G401 (cell line): ENCODE measurements at regions not wholly inside any gene's neighbourhood (a gene's known extent, or its start where the extent isn't known, plus 50 kb on each side); places are given as distances from the start of the nearest gene placed in this dataset.

ENCODE experiments used
- DNase-seq: peaks from one replicate; pipeline ENCODE4 v3.0.0-alpha.2; 2015; ENCODE audit warnings: low spot score
- in situ Hi-C: cut with HindIII; loops from 2 replicates; pipeline ENCODE4 v1.10.0; 2016; ENCODE audit warnings: low sequenced_read_pairs, mixed read lengths

DNA sequence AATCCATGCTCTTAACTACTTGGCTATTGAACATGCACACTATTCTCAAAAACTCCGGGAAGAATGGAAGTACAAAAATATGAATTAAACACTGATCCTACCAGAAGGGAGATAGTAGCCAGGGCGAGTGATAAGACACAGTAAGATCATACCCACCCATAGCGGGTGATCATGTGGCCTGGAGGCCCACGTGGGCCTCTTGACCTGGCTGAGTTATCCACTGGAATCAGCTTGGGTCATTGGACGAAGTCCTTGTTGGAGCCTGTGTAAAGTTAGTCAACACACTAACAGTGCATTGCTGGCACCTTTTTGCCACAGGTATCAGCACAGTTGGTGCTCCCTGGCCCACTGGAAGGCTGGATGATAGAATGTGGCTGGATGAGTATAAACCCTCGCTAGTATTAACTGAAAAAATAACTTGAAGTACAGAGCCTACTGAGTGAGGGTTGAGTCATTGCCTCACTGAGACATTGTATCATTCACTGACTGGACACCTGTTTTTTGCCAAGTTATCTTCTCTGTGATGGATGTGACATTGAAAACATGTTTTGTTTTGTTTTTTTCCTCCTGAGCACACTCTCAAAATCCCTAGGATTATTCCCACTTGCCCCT, 149.2 kb upstream of the FUT8 start:
- DNase-seq: no peak
- in situ Hi-C loops: no loop called here

- no peak for DNase-seq
- in situ Hi-C loops: no loop called here
These were observed 144.7 kb upstream of the FUT8 start for GRCh38 chr14:65267856-65268255.

GRCh38 chr14:65268594-65268993, 143.9 kb upstream of the FUT8 start:
- no peak for DNase-seq
- in situ Hi-C loops: no loop called here

DNA sequence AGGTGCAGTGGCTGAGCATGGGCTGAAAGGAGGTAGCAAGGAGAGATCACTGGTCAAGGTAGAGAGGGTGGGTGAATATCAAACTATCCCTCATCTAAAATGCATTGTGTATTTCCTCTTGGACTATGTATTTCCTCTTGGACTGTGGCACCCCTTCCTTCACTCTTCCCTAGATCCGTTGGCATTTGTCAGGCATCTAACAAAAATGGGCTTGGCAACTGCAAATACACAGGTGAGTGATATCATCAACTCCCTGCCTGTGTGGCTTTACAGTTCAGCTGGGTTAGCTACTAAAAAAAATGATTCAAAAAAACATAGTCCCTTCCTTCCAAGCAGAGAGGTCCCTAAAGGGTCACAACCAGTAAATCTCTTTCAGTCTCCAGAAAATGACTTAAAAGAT, 142.8 kb upstream of the FUT8 start:
- DNase-seq: no peak
- in situ Hi-C loops: no loop called here

- in situ Hi-C loops: no loop called here
- DNase-seq: no peak
These were observed 135.5 kb upstream of the FUT8 start for GRCh38 chr14:65277027-65277426.

DNA sequence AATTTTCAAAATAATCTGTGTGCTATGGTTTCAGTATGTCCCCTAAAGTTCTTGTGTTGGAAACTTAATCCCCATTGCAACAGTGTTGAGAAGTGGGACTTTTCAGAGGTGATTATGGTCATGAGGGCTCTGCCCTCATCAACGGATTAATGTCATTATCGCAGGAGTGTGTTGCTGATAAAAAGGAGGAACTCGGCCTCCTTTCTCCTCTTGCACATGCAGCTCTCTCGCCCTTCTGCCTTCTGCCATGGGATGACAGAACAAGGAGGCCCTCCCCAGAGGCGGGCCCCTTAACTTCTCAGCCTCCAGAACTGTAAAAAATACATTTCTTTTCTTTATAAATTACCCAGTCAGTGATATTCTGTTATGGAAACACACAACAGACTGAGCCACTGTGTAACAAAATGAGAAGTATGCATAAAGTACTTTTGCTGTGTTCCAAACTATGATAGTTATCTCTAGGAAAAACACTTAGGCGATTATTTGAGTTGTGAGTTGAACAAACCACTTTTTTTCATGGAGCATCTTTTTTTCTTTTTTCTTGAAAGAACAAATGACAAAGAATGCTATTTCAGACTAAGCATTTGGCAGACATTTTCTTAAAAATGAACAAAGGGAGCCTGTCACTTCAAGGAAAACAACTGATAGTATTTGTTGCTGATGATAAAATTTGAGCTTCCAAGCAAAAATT, 134.8 kb upstream of the FUT8 start:
- in situ Hi-C loops: no loop called here
- DNase-seq: no peak

- DNase-seq: no peak
- in situ Hi-C loops: no loop called here
These were observed 133.9 kb upstream of the FUT8 start for GRCh38 chr14:65278589-65278988.

DNA sequence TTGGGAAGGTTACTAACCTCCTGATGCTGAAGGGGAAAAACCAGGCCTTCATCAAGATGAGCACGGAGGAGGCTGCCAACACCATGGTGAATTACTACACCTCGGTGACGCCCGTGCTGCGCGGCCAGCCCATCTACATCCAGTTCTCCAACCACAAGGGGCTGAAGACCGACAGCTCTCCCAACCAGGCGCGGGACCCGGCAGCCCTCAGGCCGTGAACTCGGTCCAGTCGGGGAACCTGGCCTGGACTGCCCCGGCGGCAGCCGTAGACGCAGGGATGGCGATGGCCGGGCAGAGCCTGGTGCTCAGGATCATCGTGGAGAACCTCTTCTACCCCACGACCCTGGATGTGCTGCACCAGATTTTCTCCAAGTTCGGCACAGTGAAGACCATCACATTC, 133.0 kb upstream of the FUT8 start:
- no peak for DNase-seq
- in situ Hi-C loops: no loop called here

DNA sequence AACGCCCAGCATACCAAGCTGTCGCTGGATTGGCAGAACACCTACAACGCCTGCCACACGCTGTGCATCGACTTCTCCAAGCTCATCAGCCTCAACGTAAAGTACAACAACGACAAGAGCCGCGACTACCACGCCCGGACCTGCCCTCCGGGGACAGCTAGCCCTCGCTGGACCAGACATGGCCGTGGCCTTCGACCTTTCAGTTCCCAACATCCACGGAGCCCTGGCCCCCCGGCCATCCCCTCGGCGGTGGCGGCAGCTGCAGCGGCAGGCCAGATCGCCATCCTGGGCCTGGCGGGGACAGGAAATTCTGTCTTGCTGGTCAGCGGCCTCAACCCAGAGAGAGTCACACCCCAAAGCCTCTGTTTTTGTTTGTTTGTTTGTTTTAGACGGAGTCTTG, 132.6 kb upstream of the FUT8 start:
- DNase-seq: no peak
- in situ Hi-C loops: no loop called here

DNA sequence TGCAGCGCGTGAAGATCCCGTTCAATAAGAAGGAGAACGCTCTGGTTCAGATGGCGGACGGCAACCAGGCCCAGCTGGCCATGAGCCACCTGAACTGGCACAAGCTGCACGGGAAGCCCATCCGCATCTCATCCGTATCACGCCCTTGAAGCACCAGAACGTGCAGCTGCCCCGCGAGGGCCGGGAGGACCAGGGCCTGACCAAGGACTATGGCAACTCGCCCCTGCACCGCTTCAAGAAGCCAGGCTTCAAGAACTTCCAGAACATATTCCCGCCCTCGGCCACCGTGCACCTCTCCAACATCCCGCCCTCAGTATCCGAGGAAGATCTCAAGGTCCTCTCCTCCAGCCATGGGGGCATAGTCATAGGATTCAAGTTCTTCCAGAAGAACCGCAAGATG, 131.9 kb upstream of the FUT8 start:
- DNase-seq: no peak
- in situ Hi-C loops: no loop called here

DNA sequence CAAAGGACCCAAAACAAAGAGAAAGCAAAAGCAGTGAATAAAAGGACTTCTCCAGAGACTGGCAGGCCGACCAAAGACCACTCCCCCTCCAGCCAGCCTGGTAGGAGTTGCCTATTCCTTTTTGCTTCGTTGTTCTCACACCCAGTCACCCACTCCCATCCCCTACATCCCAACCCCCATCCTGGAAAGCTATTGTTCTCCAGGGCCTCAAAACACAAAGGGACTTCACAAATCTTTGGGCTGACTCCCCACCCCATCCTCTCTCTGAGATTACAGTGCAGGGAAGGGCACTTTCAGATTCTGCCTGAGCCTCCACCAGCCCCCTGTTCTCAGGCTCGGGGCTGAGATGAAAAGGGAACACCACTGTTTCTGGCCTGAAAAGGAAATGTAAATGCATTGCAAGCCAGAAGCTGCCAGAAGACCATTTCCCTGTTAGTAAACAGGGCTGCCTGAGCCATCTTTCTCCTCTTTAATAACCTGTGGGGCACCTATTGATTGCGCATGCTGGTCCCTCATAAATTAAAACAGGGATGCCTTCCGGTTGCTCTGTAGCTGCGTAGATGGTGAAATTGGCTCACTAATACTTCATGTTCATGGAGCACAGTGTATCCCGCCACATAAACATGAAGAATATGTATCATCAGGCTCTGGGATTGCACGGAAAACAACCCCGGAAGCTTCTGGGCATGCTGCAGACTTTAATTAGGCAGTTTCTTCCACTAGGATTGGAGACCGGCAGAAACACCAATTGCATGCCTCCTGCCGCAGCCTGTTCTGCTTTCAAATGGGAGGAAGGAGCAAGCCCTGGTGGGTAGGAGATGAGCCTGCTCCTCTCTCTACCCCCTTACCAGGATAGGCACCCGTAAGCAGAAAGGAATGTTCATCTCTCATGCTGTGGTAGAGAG, 130.3 kb upstream of the FUT8 start:
- DNase-seq: peak; percentile 30
- in situ Hi-C loops: no loop called here

DNA sequence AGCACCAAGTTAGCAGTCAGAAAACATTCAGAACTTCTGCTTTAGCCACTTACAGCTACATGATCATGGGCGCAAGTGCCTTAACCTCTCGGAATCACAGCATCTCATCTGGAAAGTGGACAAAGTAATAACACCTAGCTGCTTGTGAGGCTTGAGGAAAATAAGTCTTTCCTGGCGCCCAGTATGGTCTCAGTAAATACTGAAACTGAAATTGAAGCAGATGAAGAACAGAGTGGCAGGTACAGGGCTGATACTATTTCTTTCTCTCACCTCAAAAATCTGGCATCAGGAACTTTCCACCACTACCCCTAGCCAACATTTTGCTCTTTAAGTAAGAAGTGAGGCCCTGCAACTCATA, 129.7 kb upstream of the FUT8 start:
- in situ Hi-C loops: no loop called here

DNA sequence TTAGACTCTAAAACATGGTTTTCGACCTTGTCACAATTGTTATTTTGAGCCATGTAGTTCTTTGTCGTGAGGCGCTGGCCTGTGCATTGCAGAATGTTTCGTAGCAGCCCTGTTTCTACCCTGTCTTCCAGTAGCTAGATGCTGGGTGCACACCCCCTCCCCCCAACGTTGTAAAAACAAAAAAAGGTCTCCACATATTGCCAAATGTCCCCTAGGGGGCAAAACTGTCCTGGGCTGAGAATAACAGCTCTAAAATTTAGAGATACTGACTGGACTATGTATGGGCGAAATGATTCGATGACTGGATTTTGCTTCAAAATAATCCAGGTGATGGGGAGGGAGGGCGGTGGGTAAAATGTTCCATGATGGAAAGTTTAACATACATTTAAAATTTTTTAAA, 126.1 kb upstream of the FUT8 start:
- DNase-seq: no peak
- in situ Hi-C loops: no loop called here

More for the DNA sequence above, 129.7 kb upstream of the FUT8 start:
- DNase-seq: no peak

DNA sequence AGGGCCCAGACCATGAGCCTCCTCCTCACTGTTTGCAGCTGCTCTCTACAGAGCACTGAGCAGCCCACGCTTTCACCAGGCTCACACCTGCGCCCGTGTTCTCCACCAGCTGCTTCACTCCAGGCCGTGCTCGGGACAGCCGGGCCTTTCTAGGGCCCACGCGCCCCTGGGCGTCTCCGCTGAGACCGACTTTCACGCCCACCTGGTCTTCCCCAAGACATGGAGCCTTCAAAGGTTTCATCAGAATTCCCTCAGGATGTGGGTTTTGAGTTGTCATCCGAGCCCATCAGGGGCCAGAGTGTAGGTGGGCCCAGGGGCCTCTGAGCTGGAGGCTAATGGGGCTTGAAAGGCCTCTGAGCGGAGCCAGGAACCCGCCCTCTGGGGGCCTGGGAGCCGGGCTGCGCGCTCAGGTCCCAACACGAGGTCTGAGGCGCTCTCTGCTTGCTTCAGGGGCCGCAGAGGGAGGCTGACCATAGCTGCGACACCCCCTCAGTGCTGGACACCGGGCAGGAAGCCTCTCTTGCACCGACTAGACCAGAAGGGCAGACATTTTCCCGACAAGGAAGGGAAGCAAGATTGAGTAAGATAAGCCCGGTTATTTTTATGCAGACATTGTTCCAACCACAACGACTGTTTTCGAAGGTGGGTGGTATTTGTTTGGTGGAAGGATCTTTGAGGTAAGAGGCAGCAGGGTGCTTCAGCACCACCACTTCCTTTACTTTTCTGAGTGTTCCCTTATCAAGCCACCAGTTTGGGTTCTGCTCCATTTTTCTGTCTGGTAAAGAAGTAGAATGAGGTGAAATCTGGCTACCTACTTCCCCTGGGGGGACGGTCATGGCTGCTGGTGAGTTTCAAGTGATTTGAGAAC, 125.0 kb upstream of the FUT8 start:
- in situ Hi-C loops: no loop called here

GRCh38 chr14:65290830-65291229, 121.7 kb upstream of the FUT8 start:
- no peak for DNase-seq
- in situ Hi-C loops: no loop called here

More for the DNA sequence above, 125.0 kb upstream of the FUT8 start:
- DNase-seq: no peak

DNA sequence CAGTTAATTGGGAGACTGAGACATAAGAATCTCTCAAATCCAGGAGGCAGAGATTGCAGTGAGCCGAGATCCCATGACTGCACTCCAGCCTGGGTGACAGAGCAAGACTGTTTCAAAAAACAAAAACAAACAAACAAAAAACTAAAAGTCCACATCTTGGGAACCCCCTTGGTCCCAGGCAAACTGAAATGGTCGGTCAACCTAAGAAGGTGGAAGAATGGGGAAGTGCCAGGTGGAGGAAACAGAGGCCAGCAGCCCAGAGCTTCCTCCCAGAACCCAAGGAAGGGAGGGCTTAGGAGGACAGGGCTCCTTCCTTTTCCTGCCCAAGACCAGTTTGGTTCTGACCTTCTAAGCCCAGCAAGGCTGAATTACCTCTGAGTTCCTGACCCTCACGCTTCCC, 121.0 kb upstream of the FUT8 start:
- in situ Hi-C loops: no loop called here
- DNase-seq: no peak

DNA sequence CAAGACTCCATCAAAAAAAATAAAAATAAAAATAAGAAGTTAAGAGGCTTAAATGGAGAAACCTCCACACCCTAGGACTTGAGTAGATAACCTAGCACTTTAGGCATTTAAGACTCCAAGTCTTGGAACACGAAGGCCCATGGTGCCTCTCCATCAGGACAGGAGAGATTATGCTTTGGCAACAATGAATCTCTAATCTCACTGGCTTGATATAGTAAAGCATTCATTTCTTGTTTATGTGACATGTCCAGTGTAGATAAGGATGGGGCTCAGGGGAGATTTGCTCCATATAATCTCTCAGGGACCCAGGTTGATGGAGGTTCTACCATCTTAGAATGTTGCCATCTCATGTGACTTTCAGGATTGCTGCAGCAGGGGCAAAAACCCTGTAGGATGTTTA, 117.7 kb upstream of the FUT8 start:
- in situ Hi-C loops: no loop called here
- DNase-seq: no peak

GRCh38 chr14:65296402-65296801, 116.1 kb upstream of the FUT8 start:
- in situ Hi-C loops: no loop called here
- no peak for DNase-seq

DNA sequence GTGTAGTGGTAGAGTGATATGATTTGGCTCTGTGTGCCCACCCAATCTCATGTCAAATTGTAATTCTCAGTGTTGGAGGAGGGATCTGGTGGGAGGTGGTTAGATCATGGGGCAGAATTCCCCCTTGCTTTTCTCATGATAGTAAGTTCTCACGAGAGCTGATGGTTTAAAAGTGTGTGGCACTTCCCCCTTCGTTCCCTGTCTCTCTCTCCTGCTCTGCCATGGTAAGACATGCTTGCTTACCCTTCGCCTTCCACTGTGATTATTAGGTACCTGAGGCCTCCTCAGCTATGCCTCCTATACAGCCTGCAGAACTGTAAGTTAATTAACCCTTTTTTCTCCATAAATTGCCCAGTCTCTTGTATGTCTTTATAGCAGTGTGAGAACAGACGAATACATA, 115.7 kb upstream of the FUT8 start:
- in situ Hi-C loops: no loop called here
- DNase-seq: no peak

DNA sequence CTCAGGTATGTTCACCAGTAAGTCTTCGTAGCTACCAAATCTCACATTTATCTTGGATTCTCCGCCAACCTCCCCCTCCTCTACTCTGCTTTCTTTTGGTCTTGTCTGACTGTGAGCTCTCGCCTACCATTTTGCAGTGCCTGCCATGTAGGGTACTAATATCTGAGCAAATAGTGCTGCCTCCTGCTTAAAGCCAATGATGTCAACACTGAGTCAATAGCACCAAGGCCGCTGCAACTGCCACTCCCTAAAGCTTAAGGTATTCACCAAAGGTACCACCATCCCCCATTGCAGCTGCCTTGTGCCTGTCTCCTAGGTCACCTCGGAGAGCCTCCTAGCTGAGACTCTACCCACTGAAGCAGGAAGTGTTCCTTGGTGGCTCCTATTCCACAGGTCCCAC, 114.8 kb upstream of the FUT8 start:
- DNase-seq: no peak
- in situ Hi-C loops: no loop called here
